Kidney (tissue), 13 donors: ENCODE measurements at regions not wholly inside any gene's neighbourhood (a gene's known extent, or its start where the extent isn't known, plus 50 kb on each side); places are given as distances from the start of the nearest gene placed in this dataset.

ENCODE experiments used
- DNase-seq, 5 donors: peaks; one replicate each; pipeline ENCODE4 v3.0.0-alpha.2; 2013 to 2020
- FAIRE-seq: peaks from 2 replicates; lab custom pipeline; 2012; peaks lifted over from hg19 to GRCh38; lab: Jason Lieb, UNC
- H3K27ac ChIP-seq, 2 donors: one replicate each; pipeline ENCODE4 v1.7.0; 2013; ENCODE audit warnings: low read depth in 2 of 2, low read length in 2 of 2, inconsistent platforms in 1 of 2
- H3K27me3 ChIP-seq: one replicate; pipeline ENCODE4 v1.7.1; 2013; ENCODE audit warnings: low read length, inconsistent platforms; ENCODE audit not compliant: control insufficient read depth, insufficient read depth
- H3K36me3 ChIP-seq, 3 donors: one replicate each; pipeline versions ENCODE4 v1.7.0 to v1.7.1; 2013; ENCODE audit warnings: low read length in 3 of 3, control low read depth in 1 of 3, inconsistent platforms in 1 of 3; ENCODE audit not compliant: insufficient read depth in 3 of 3, control insufficient read depth in 2 of 3
- H3K4me1 ChIP-seq, 3 donors: one replicate each; pipeline versions ENCODE4 v1.7.0 to v1.7.1; 2013; ENCODE audit warnings: low read length in 3 of 3, inconsistent platforms in 1 of 3, low read depth in 1 of 3; ENCODE audit not compliant: control insufficient read depth in 2 of 3, insufficient read depth in 2 of 3
- H3K4me3 ChIP-seq, 3 donors: one replicate each; pipeline versions ENCODE4 v1.7.0 to v1.8.1; 2013; ENCODE audit warnings: low read length in 3 of 3, control low read depth in 1 of 3, inconsistent platforms in 1 of 3
- H3K9ac ChIP-seq, 3 donors: one replicate each; pipeline versions ENCODE4 v1.7.0 to v1.7.1; 2013; ENCODE audit warnings: low read length in 3 of 3, control low read depth in 1 of 3, inconsistent platforms in 1 of 3
- H3K9me3 ChIP-seq, 3 donors: one replicate each; pipeline versions ENCODE4 v1.7.0 to v1.7.1; 2013; ENCODE audit warnings: low read length in 3 of 3, control low read depth in 1 of 3, inconsistent platforms in 1 of 3; ENCODE audit not compliant: control insufficient read depth in 2 of 3, insufficient read depth in 1 of 3
- intact Hi-C: fragments of 100-400 bp; cut with DNase I; formaldehyde crosslinking; loops from one replicate; pipeline ENCODE4 v1.11.1; 2022
- TF ChIP-seq, protein P1 (sequence below): IDR thresholded peaks from 3 replicates; pipeline ENCODE4 v1.5.1; 2012; ENCODE audit warnings: mild to moderate bottlenecking, moderate library complexity, borderline replicate concordance; ENCODE audit not compliant: insufficient read depth; ENCODE audit errors: extremely low read depth
- donor health status: control.
- donor health status: control.
- donor health status: control.
- donor health status: control.
- donor health status: control.
- donor health status: DM: yes; HTN: yes; CAD: no.
- donor health status: Normal renal cell carcinoma (clear cell type).

DNA sequence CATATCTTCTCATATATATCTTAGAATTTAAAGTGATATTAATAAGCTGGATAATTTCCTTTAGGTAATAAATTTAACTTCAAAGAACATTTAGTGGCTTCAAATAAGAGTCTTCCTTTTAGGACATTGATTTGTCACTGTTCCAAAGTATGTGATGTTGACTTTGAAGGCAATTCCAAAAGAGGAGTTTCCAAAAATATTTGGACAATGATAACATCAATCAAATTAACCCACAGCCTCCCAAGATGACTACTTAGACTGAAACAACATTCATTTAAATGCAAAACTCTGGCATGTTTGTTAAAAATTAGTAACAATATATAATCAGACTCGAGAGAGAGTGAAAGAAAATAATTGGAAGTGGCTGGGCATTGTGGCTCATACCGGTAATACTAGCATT lies 211.1 kb downstream of the OGFRL1 start:
- TF ChIP-seq, protein P1, sequence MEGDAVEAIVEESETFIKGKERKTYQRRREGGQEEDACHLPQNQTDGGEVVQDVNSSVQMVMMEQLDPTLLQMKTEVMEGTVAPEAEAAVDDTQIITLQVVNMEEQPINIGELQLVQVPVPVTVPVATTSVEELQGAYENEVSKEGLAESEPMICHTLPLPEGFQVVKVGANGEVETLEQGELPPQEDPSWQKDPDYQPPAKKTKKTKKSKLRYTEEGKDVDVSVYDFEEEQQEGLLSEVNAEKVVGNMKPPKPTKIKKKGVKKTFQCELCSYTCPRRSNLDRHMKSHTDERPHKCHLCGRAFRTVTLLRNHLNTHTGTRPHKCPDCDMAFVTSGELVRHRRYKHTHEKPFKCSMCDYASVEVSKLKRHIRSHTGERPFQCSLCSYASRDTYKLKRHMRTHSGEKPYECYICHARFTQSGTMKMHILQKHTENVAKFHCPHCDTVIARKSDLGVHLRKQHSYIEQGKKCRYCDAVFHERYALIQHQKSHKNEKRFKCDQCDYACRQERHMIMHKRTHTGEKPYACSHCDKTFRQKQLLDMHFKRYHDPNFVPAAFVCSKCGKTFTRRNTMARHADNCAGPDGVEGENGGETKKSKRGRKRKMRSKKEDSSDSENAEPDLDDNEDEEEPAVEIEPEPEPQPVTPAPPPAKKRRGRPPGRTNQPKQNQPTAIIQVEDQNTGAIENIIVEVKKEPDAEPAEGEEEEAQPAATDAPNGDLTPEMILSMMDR, result no peak
- H3K36me3 ChIP-seq, result no peaks in the 10 kb centered on the region
- no peak for DNase-seq
- no peak overlapping the region for H3K4me3 ChIP-seq
- H3K27me3 ChIP-seq, result no peaks in the 10 kb centered on the region
- no peak overlapping the region for H3K9ac ChIP-seq
- no peaks in the 10 kb centered on the region for H3K9me3 ChIP-seq
- FAIRE-seq, result no peak
- no peak overlapping the region for H3K27ac ChIP-seq
- intact Hi-C loops, result loop anchor here (10.0 kb wide), 1 partner anchor 115 kb away; no protein-coding TSS in a partner anchor
- peaks cover 0 to 10% (median 0%) of the 10 kb centered on the region in 3 donors for H3K4me1 ChIP-seq

DNA sequence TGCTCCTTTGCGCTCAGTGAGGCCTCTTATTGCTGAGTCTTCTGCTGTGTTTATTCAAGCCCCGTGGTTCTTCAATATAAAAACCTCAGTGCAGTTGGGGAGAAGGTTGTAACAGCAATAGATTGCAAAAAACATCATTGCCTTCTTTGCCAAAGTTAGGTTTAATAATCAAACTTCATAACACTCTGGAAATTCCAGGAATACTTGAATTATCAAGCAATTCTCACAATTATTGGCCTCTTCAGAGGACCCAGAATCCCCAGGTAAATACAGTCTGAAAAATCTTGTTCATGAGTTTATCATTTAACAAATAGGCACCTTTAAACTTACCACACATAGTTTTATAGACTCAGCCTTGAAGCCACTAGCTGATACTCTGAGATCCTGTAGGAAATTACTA lies 213.6 kb downstream of the OGFRL1 start:
- Histone ChIP-seq H3K9ac (no peak overlapping the region), H3K4me3 (peak overlapping the region in 1 of 3 donors; percentile 12), H3K9me3 (no peaks in the 10 kb centered on the region), H3K36me3 (no peaks in the 10 kb centered on the region), H3K27ac (no peak overlapping the region), H3K27me3 (no peaks in the 10 kb centered on the region), H3K4me1 (peaks cover 0 to 10% (median 0%) of the 10 kb centered on the region in 3 donors)
- TF ChIP-seq, protein P1, result no peak
- DNase-seq, result no peak
- FAIRE-seq, result no peak
- intact Hi-C loops, result loop anchor here (10.0 kb wide), 1 partner anchor 117 kb away; no protein-coding TSS in a partner anchor

DNA sequence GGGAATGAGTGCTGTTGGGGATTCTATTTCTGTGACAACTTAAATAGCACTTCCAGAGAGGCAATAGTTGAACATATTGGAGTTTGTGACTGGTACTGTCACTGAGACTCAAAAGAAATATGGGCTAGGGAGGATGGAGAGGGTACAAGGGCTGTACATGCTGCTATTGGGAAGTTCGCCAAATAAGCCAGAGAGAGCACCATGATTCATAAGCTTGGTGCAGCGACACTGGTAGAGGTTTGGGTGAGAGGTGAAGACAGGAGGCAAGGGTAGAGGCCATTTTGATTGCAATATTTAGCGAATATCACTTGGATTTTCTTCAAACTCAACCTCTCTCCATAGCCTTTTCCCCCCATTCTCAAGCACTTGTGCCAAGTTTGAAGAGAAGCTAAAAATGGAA lies 214.3 kb downstream of the OGFRL1 start:
- no peaks in the 10 kb centered on the region for H3K36me3 ChIP-seq
- no peaks in the 10 kb centered on the region for H3K27me3 ChIP-seq
- H3K4me3 ChIP-seq, result no peak overlapping the region
- no peak for FAIRE-seq
- TF ChIP-seq, protein P1, result no peak
- H3K4me1 ChIP-seq, result peaks cover 0 to 10% (median 0%) of the 10 kb centered on the region in 3 donors
- H3K27ac ChIP-seq, result no peak overlapping the region
- intact Hi-C loops, result loop anchor here (10.0 kb wide), 1 partner anchor 118 kb away; no protein-coding TSS in a partner anchor
- H3K9ac ChIP-seq, result no peak overlapping the region
- no peak for DNase-seq
- no peaks in the 10 kb centered on the region for H3K9me3 ChIP-seq

DNA sequence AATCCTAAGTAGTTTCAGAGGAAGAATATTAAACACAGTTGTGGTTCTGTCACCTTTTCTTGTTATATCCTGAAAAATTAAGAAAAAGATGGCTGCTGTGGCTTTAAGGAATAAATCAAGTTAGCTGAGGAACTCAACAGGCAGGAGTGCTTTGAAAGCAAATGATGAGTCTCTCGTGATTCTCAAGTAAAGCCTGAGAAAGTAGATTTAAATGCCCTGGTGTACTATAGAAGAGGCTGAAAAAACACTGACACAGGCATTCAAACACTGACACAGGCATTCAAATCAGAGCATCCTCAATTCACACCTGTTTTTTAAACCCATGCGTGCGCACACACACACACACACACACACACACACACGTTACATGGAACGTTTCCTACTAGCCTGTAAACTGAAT lies 218.6 kb downstream of the OGFRL1 start:
- peaks cover 3 to 6% (median 3%) of the 10 kb centered on the region in 3 donors for H3K4me1 ChIP-seq
- TF ChIP-seq, protein P1, result no peak
- no peak overlapping the region for H3K9ac ChIP-seq
- no peak overlapping the region for H3K4me3 ChIP-seq
- no peak for DNase-seq
- no peak for FAIRE-seq
- no peaks in the 10 kb centered on the region for H3K9me3 ChIP-seq
- no peaks in the 10 kb centered on the region for H3K36me3 ChIP-seq
- H3K27ac ChIP-seq, result no peak overlapping the region
- no peaks in the 10 kb centered on the region for H3K27me3 ChIP-seq
- intact Hi-C loops, result loop anchor here (10.0 kb wide), 1 partner anchor 122 kb away; no protein-coding TSS in a partner anchor
